ENCODE measurements at regions not wholly inside any gene's neighbourhood (a gene's known extent, or its start where the extent isn't known, plus 50 kb on each side); places are given as distances from the start of the nearest gene placed in this dataset.

DNA sequence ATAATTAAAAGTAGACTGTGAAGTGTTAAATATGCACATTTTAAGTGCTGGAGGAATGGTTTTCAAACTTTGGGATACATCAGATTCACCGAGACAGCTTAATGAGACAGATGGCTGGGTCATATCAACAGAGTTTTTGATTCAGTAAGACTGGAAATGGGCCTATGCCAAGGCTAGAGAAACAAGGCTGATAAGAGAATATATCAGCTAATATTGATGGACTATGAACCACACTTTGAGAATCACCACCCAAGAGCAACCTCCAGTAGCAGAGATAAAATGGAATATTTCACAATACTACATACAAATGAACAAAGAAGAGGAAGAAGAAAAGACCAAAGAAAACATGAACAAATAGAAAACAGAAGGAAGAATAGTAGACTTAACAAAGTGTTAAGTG is 450.2 kb upstream of the KLHL29 start:
- TF ChIP-seq, protein P1, sequence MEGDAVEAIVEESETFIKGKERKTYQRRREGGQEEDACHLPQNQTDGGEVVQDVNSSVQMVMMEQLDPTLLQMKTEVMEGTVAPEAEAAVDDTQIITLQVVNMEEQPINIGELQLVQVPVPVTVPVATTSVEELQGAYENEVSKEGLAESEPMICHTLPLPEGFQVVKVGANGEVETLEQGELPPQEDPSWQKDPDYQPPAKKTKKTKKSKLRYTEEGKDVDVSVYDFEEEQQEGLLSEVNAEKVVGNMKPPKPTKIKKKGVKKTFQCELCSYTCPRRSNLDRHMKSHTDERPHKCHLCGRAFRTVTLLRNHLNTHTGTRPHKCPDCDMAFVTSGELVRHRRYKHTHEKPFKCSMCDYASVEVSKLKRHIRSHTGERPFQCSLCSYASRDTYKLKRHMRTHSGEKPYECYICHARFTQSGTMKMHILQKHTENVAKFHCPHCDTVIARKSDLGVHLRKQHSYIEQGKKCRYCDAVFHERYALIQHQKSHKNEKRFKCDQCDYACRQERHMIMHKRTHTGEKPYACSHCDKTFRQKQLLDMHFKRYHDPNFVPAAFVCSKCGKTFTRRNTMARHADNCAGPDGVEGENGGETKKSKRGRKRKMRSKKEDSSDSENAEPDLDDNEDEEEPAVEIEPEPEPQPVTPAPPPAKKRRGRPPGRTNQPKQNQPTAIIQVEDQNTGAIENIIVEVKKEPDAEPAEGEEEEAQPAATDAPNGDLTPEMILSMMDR (IDR thresholded peaks at IDR 0.05), result no peak
- TF ChIP-seq EZH2 (IDR thresholded peaks at IDR 0.05), result no peak
- TF ChIP-seq EZH2phosphoT487 (IDR thresholded peaks at IDR 0.05), result no peak
- Mint-ChIP-seq H3K27me3 (ENCODE audit: insufficient read depth, low read depth) (no peaks in the 10 kb centered on the region), H3K36me3 (no peaks in the 10 kb centered on the region), H3K4me3 (no peak overlapping the region), H3K27ac (no peak overlapping the region), H3K9me3 (no peaks in the 10 kb centered on the region), H3K4me1 (peaks cover 8% of the 10 kb centered on the region)
- Histone ChIP-seq H4K20me1 (ENCODE audit: low read depth) (no peaks in the 10 kb centered on the region), H3K36me3 (no peaks in the 10 kb centered on the region), H3K27me3 (no peaks in the 10 kb centered on the region), H2AFZ (replicated peaks) (no peak overlapping the region), H3K4me2 (no peak overlapping the region), H3K9me3 (ENCODE audit: low read depth) (no peaks in the 10 kb centered on the region), H3K4me3 (no peak overlapping the region), H3K4me1 (no peaks in the 10 kb centered on the region), H3F3A (ENCODE audit: low read depth) (no peaks in the 10 kb centered on the region), H3K79me2 (ENCODE audit: low read depth) (no peaks in the 10 kb centered on the region), H3K27ac (no peak overlapping the region), H3K9ac (no peak overlapping the region)
- no peak for DNase-seq (ENCODE audit: low spot score)

DNA sequence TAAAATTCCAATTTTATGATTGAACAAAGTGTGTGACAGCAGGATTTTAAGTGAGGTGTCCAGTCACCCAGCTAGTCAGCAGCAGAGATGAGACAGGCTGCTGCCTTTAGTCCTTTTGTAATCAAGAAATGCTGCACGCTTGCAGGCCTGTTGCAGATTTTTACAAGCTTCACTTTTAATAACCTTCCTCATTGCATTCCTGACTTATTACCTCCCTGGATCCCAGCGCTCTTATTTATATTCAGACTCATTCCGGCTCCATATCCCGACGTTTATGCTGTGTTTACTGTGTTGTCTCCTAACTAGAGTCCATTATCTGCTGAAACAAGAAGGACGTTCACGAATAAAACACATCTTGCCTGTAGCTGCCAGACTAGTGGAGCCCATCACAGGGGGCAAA is 442.5 kb upstream of the KLHL29 start:
- no peak overlapping the region for H2AFZ ChIP-seq (replicated peaks)
- no peaks in the 10 kb centered on the region for H3K4me1 ChIP-seq
- Mint-ChIP-seq H3K27me3 (ENCODE audit: insufficient read depth, low read depth) (no peaks in the 10 kb centered on the region), H3K4me3 (no peak overlapping the region), H3K4me1 (peaks cover 4% of the 10 kb centered on the region), H3K9me3 (no peaks in the 10 kb centered on the region), H3K27ac (no peak overlapping the region), H3K36me3 (no peaks in the 10 kb centered on the region)
- no peak overlapping the region for H3K9ac ChIP-seq
- H3K4me2 ChIP-seq, result no peak overlapping the region
- no peak overlapping the region for H3K4me3 ChIP-seq
- H3K27ac ChIP-seq, result no peak overlapping the region
- TF ChIP-seq, protein P1 (IDR thresholded peaks at IDR 0.05), result no peak
- TF ChIP-seq EZH2 (IDR thresholded peaks at IDR 0.05), result no peak
- TF ChIP-seq EZH2phosphoT487 (IDR thresholded peaks at IDR 0.05), result no peak
- H3K9me3 ChIP-seq (ENCODE audit: low read depth), result no peaks in the 10 kb centered on the region
- no peaks in the 10 kb centered on the region for H3F3A ChIP-seq (ENCODE audit: low read depth)
- H3K27me3 ChIP-seq, result no peaks in the 10 kb centered on the region
- H3K36me3 ChIP-seq, result no peaks in the 10 kb centered on the region
- H3K79me2 ChIP-seq (ENCODE audit: low read depth), result no peaks in the 10 kb centered on the region
- no peaks in the 10 kb centered on the region for H4K20me1 ChIP-seq (ENCODE audit: low read depth)
- no peak for DNase-seq (ENCODE audit: low spot score)

DNA sequence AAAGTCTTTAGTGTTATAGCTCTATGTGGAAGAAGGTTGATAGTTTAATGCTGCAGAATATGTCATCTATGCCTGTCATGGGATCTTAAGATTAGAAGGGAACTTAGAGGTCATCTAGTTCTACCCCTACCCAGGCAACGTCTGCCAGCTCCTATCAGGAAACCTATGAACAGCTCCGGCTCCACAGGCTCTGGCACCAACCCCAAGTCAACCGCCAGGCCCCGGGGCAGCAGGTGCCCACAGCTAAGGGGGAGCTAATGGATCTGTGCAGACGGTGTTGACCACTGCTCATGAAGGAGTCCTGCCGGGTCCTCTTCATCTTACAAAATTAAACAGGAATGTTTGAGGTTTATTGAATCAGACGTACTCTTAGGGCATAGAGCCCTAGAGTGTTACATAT is 440.8 kb upstream of the KLHL29 start:
- no peaks in the 10 kb centered on the region for H3K36me3 ChIP-seq
- no peaks in the 10 kb centered on the region for H3F3A ChIP-seq (ENCODE audit: low read depth)
- Mint-ChIP-seq H3K27me3 (ENCODE audit: insufficient read depth, low read depth) (no peaks in the 10 kb centered on the region), H3K4me1 (peaks cover 4% of the 10 kb centered on the region), H3K27ac (no peak overlapping the region), H3K4me3 (no peak overlapping the region), H3K36me3 (no peaks in the 10 kb centered on the region), H3K9me3 (no peaks in the 10 kb centered on the region)
- no peak overlapping the region for H3K4me3 ChIP-seq
- H3K27ac ChIP-seq, result no peak overlapping the region
- H3K27me3 ChIP-seq, result no peaks in the 10 kb centered on the region
- H3K9ac ChIP-seq, result no peak overlapping the region
- H3K4me2 ChIP-seq, result no peak overlapping the region
- no peaks in the 10 kb centered on the region for H3K9me3 ChIP-seq (ENCODE audit: low read depth)
- H3K79me2 ChIP-seq (ENCODE audit: low read depth), result no peaks in the 10 kb centered on the region
- no peak for TF ChIP-seq EZH2 (IDR thresholded peaks at IDR 0.05)
- no peak for TF ChIP-seq EZH2phosphoT487 (IDR thresholded peaks at IDR 0.05)
- TF ChIP-seq, protein P1 (IDR thresholded peaks at IDR 0.05), result no peak
- H3K4me1 ChIP-seq, result no peaks in the 10 kb centered on the region
- no peaks in the 10 kb centered on the region for H4K20me1 ChIP-seq (ENCODE audit: low read depth)
- no peak overlapping the region for H2AFZ ChIP-seq (replicated peaks)
- DNase-seq (ENCODE audit: low spot score), result no peak

DNA sequence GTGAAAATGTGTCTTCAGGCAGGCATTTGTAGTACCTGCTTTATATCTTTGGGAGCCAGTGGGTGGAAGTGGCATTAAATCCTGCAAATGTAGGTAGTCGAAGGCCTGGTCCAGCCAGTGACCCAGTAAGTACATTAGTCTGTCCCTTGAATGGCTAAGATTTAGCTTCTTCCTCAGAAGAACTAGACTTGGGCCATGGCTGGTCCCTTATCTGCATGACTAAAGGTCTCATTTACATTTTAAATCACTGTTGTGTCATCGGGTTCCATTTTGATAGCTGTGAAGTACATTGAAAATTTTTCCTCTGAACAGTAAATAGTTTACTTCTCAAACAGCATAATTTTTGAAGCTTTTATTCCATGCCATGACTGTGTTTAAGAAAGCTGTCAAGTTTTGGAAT is 438.4 kb upstream of the KLHL29 start:
- no peaks in the 10 kb centered on the region for H3K27me3 ChIP-seq
- Mint-ChIP-seq H3K4me3 (no peak overlapping the region), H3K36me3 (no peaks in the 10 kb centered on the region), H3K27me3 (ENCODE audit: insufficient read depth, low read depth) (peaks cover 3% of the 10 kb centered on the region), H3K4me1 (peaks cover 4% of the 10 kb centered on the region), H3K27ac (no peak overlapping the region), H3K9me3 (no peaks in the 10 kb centered on the region)
- no peaks in the 10 kb centered on the region for H4K20me1 ChIP-seq (ENCODE audit: low read depth)
- no peaks in the 10 kb centered on the region for H3K9me3 ChIP-seq (ENCODE audit: low read depth)
- H3K9ac ChIP-seq, result no peak overlapping the region
- H3K27ac ChIP-seq, result no peak overlapping the region
- no peaks in the 10 kb centered on the region for H3K36me3 ChIP-seq
- TF ChIP-seq EZH2phosphoT487 (IDR thresholded peaks at IDR 0.05) (no peak), EZH2 (IDR thresholded peaks at IDR 0.05) (no peak)
- TF ChIP-seq, protein P1 (IDR thresholded peaks at IDR 0.05), result no peak
- H3K4me1 ChIP-seq, result no peaks in the 10 kb centered on the region
- H3K79me2 ChIP-seq (ENCODE audit: low read depth), result no peaks in the 10 kb centered on the region
- no peaks in the 10 kb centered on the region for H3F3A ChIP-seq (ENCODE audit: low read depth)
- no peak for DNase-seq (ENCODE audit: low spot score)
- no peak overlapping the region for H2AFZ ChIP-seq (replicated peaks)
- no peak overlapping the region for H3K4me3 ChIP-seq
- H3K4me2 ChIP-seq, result no peak overlapping the region
